Neural cell (in vitro differentiated cells): ENCODE measurements at regions not wholly inside any gene's neighbourhood (a gene's known extent, or its start where the extent isn't known, plus 50 kb on each side); places are given as distances from the start of the nearest gene placed in this dataset.

Source experiments
- EP300 ChIP-seq: fragments of 450-650 bp; conservative IDR thresholded peaks from 2 replicates; pipeline ENCODE4 v1.6.1; 2014; ENCODE audit warnings: antibody characterized with exemption, mild to moderate bottlenecking, moderate library complexity; ENCODE audit not compliant: poor library complexity, severe bottlenecking
- RAD21 ChIP-seq: fragments of 450-650 bp; conservative IDR thresholded peaks from 2 replicates; pipeline ENCODE4 v1.6.1; 2014; ENCODE audit warnings: antibody characterized with exemption, mild to moderate bottlenecking, moderate library complexity
- TF ChIP-seq, protein P1 (sequence below): fragments of 450-650 bp; IDR thresholded peaks from 2 replicates; pipeline ENCODE4 v1.5.1; 2014; ENCODE audit warnings: antibody characterized with exemption, mild to moderate bottlenecking, moderate library complexity; ENCODE audit not compliant: poor library complexity, severe bottlenecking

DNA sequence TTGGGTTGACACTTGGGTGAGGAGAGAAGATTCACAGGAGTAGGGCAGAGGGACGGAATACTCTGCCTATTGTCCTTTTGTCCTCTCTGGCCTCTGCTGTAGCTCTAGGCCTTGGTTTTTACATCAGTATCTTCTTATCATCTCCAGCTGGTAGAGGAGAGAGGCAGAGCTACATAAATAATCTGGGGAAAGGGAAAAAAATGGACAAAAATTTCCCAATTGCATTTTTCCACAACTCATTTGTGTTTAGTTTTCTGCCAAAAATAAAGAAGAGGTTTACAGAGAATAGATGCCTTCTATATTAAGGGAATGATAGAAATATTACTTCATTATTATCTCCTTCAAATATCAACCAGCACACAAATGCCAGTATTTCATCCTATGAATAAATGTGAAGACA lies 216.4 kb upstream of the P2RY1 start:
- TF ChIP-seq RAD21 = no peak
- TF ChIP-seq, protein P1, sequence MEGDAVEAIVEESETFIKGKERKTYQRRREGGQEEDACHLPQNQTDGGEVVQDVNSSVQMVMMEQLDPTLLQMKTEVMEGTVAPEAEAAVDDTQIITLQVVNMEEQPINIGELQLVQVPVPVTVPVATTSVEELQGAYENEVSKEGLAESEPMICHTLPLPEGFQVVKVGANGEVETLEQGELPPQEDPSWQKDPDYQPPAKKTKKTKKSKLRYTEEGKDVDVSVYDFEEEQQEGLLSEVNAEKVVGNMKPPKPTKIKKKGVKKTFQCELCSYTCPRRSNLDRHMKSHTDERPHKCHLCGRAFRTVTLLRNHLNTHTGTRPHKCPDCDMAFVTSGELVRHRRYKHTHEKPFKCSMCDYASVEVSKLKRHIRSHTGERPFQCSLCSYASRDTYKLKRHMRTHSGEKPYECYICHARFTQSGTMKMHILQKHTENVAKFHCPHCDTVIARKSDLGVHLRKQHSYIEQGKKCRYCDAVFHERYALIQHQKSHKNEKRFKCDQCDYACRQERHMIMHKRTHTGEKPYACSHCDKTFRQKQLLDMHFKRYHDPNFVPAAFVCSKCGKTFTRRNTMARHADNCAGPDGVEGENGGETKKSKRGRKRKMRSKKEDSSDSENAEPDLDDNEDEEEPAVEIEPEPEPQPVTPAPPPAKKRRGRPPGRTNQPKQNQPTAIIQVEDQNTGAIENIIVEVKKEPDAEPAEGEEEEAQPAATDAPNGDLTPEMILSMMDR = no peak
- no peak for TF ChIP-seq EP300
